BLaER1 (cell line): ENCODE measurements at regions not wholly inside any gene's neighbourhood (a gene's known extent, or its start where the extent isn't known, plus 50 kb on each side); places are given as distances from the start of the nearest gene placed in this dataset.

Experiments
- H3K27ac ChIP-seq: shearing (Covaris generic); formaldehyde crosslinking; 2 replicates; pipeline ENCODE4 v1.8.1; 2022
- H3K27me3 ChIP-seq: shearing (Covaris generic); formaldehyde crosslinking; 2 replicates; pipeline ENCODE4 v1.8.1; 2022
- H3K36me3 ChIP-seq: shearing (Covaris generic); formaldehyde crosslinking; 2 replicates; pipeline ENCODE4 v1.8.1; 2022
- H3K4me1 ChIP-seq: shearing (Covaris generic); formaldehyde crosslinking; 2 replicates; pipeline ENCODE4 v1.8.1; 2022
- H3K4me2 ChIP-seq: shearing (Covaris generic); formaldehyde crosslinking; 2 replicates; pipeline ENCODE4 v1.8.1; 2022
- H3K4me3 ChIP-seq: shearing (Covaris generic); formaldehyde crosslinking; 2 replicates; pipeline ENCODE4 v1.8.1; 2022
- H3K9ac ChIP-seq: shearing (Covaris generic); formaldehyde crosslinking; 2 replicates; pipeline ENCODE4 v1.8.1; 2022
- H3K9me3 ChIP-seq: shearing (Covaris generic); formaldehyde crosslinking; 2 replicates; pipeline ENCODE4 v1.8.1; 2022
- H4K20me1 ChIP-seq: shearing (Covaris generic); formaldehyde crosslinking; 2 replicates; pipeline ENCODE4 v1.8.1; 2022
- Cebpa-rat ChIP-seq: shearing (Covaris generic); IDR thresholded peaks from 2 replicates; pipeline ENCODE4 v1.8.1; 2022

GRCh38 chr15:26095710-26096330 is 232.7 kb upstream of the ATP10A start:
- Histone ChIP-seq H3K9ac (no peak overlapping the region), H3K36me3 (no peaks in the 10 kb centered on the region), H3K9me3 (no peaks in the 10 kb centered on the region; the same call in 1 of the 2 replicates), H4K20me1 (no peaks in the 10 kb centered on the region), H3K4me2 (no peak overlapping the region), H3K4me3 (no peak overlapping the region), H3K27me3 (no peaks in the 10 kb centered on the region), H3K27ac (no peak overlapping the region), H3K4me1 (no peaks in the 10 kb centered on the region)
- TF ChIP-seq Cebpa-rat = no peak

GRCh38 chr15:26091184-26091583 is 228.1 kb upstream of the ATP10A start:
- Histone ChIP-seq H3K27ac (no peak overlapping the region), H3K4me3 (no peak overlapping the region), H4K20me1 (no peaks in the 10 kb centered on the region), H3K27me3 (no peaks in the 10 kb centered on the region), H3K4me2 (no peak overlapping the region), H3K4me1 (no peaks in the 10 kb centered on the region), H3K9me3 (no peaks in the 10 kb centered on the region; the same call in 1 of the 2 replicates), H3K36me3 (no peaks in the 10 kb centered on the region), H3K9ac (no peak overlapping the region)
- no peak for TF ChIP-seq Cebpa-rat

DNA sequence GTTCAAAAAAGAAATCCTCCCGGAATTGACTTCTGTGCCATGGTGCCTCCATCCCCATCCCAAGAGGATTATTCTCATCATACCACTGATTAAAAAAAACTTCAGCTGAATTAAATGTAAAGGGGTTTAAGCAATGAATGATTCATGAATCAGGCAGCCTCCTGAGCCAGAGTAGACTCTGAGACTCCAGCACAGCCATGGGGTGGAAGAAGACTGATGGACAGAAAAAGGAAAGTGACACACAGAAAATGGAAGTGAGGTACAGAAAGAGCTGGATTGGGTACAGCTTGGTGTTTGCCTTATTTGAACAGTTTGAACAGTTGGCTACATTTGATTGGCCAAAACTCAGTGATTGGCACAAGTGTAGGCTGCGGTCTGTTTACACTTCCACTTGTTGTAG is 224.8 kb upstream of the ATP10A start:
- no peak for TF ChIP-seq Cebpa-rat
- no peak overlapping the region for H3K9ac ChIP-seq
- H3K9me3 ChIP-seq = no peaks in the 10 kb centered on the region; the same call in 1 of the 2 replicates
- no peak overlapping the region for H3K4me3 ChIP-seq
- no peaks in the 10 kb centered on the region for H3K27me3 ChIP-seq
- H3K27ac ChIP-seq = no peak overlapping the region
- H4K20me1 ChIP-seq = no peaks in the 10 kb centered on the region
- peaks cover 14% of the 10 kb centered on the region for H3K4me1 ChIP-seq
- H3K36me3 ChIP-seq = no peaks in the 10 kb centered on the region
- no peak overlapping the region for H3K4me2 ChIP-seq

DNA sequence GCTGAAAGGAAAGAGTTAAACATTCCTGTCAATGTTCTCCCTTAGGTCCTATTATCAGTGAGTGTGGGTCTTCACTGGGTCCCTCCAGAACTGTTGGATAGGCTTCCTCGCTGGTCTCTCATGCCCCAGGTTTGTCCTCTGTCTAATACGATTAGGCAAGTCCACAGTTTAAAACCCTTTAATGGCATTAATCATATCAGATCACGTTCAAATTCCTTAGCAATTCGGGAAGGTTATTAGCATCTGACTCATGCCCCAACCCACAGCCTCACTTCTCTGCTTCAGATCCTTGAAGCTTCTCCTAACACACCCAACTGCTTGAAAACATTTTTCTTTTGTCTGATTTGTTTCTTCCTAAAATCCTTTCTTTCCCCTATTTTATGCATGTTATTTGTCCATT is 224.3 kb upstream of the ATP10A start:
- no peak overlapping the region for H3K27ac ChIP-seq
- H3K9ac ChIP-seq = no peak overlapping the region
- no peaks in the 10 kb centered on the region; the same call in 1 of the 2 replicates for H3K9me3 ChIP-seq
- no peaks in the 10 kb centered on the region for H3K36me3 ChIP-seq
- peaks cover 16% of the 10 kb centered on the region for H3K4me1 ChIP-seq
- no peak overlapping the region for H3K4me2 ChIP-seq
- no peaks in the 10 kb centered on the region for H4K20me1 ChIP-seq
- no peak overlapping the region for H3K4me3 ChIP-seq
- no peaks in the 10 kb centered on the region for H3K27me3 ChIP-seq
- TF ChIP-seq Cebpa-rat = no peak

DNA sequence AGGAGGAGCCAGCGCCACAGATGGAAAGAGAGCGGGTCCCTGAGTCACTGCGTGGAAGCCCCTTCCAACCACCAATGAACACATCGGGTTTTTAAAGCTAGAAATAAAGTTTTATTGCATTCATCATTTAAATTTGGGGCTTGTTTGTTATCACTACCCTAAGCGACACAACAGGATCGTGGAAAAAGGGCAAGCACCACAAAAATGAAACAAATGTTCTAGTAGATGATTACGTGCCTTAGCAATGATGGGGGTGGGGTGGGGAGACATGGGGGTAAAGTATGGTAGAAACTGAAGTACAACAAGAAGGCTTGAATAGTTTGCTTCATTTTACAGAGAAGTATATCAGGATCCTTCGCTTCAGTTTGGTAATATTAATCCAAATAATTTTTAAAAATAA is 221.6 kb upstream of the ATP10A start:
- peaks cover 21% of the 10 kb centered on the region for H3K4me1 ChIP-seq
- H3K9ac ChIP-seq = no peak overlapping the region
- no peaks in the 10 kb centered on the region for H3K9me3 ChIP-seq
- H3K36me3 ChIP-seq = no peaks in the 10 kb centered on the region
- TF ChIP-seq Cebpa-rat = no peak
- no peaks in the 10 kb centered on the region for H4K20me1 ChIP-seq
- no peak overlapping the region for H3K4me2 ChIP-seq
- H3K4me3 ChIP-seq = no peak overlapping the region
- H3K27me3 ChIP-seq = no peaks in the 10 kb centered on the region
- H3K27ac ChIP-seq = no peak overlapping the region

- Histone ChIP-seq H3K27me3 (no peaks in the 10 kb centered on the region), H3K36me3 (no peaks in the 10 kb centered on the region), H3K27ac (no peak overlapping the region), H3K9me3 (no peaks in the 10 kb centered on the region), H3K9ac (no peak overlapping the region), H3K4me2 (no peak overlapping the region), H4K20me1 (no peaks in the 10 kb centered on the region), H3K4me3 (no peak overlapping the region), H3K4me1 (peaks cover 21% of the 10 kb centered on the region)
- no peak for TF ChIP-seq Cebpa-rat
These were observed 220.8 kb upstream of the ATP10A start for GRCh38 chr15:26083896-26084295.

DNA sequence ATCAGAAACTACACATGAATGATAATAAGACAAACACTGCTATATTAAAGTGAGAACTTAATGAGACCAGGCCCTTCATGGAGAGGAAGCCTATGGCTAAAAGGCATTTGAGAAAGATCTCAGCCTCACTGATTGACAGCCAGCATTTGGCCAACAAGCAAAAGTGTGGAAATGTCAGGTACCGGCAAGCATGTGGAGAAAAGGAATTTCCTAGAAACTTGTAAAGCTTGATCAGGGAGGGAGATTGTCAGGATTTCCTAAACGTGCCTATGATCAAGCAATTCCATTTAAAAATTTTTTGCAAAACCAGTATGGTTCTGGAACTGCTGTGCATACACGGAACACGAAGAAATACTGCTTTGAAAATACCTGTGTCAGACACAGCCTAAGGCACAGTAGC is 220.3 kb upstream of the ATP10A start:
- Histone ChIP-seq H3K9me3 (no peaks in the 10 kb centered on the region), H3K27ac (no peak overlapping the region), H4K20me1 (no peaks in the 10 kb centered on the region), H3K4me3 (no peak overlapping the region), H3K4me1 (peaks cover 21% of the 10 kb centered on the region), H3K4me2 (peak overlapping the region; percentile 87), H3K36me3 (no peaks in the 10 kb centered on the region), H3K27me3 (no peaks in the 10 kb centered on the region), H3K9ac (no peak overlapping the region; the same call in 1 of the 2 replicates)
- TF ChIP-seq Cebpa-rat = no peak

GRCh38 chr15:26082221-26083109 is 219.3 kb upstream of the ATP10A start:
- Histone ChIP-seq H3K27ac (peak overlapping the region; percentile 86), H3K27me3 (no peaks in the 10 kb centered on the region), H3K9me3 (no peaks in the 10 kb centered on the region), H3K9ac (peak overlapping the region; percentile 81), H3K36me3 (no peaks in the 10 kb centered on the region), H3K4me1 (peaks cover 24% of the 10 kb centered on the region), H3K4me3 (peak overlapping the region; percentile 73), H4K20me1 (no peaks in the 10 kb centered on the region), H3K4me2 (peak overlapping the region; percentile 87)
- TF ChIP-seq Cebpa-rat = no peak

DNA sequence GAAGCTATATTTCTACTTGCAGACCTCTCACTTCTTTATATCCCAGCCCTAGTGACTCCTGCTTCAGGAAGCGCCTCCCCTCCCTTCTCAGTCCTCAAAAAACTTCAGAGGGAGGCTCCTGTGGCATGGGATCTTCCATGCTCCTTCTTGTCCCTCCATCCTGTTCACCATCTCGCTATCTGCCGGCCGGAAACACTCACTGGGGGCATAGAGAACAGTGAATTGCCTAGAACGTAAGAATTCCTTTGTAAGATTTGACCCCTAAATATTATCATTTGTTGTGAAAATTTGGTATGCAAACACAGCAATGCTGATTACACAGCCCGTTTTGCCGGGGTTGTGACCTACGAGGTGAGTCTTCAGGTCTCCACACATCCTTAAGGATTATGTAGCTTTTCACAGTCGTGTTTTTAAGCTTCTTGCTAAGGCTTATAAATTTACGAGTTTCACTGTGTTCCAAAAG is 218.7 kb upstream of the ATP10A start:
- Histone ChIP-seq H3K9me3 (peaks cover 3% of the 10 kb centered on the region; the same call in 1 of the 2 replicates), H3K4me3 (no peak overlapping the region), H3K27ac (no peak overlapping the region), H3K36me3 (no peaks in the 10 kb centered on the region), H3K9ac (no peak overlapping the region), H3K4me1 (peaks cover 24% of the 10 kb centered on the region), H4K20me1 (no peaks in the 10 kb centered on the region), H3K27me3 (no peaks in the 10 kb centered on the region), H3K4me2 (peak overlapping the region; percentile 54)
- no peak for TF ChIP-seq Cebpa-rat

GRCh38 chr15:26075770-26076169 is 212.6 kb upstream of the ATP10A start:
- Histone ChIP-seq H3K36me3 (no peaks in the 10 kb centered on the region), H3K4me1 (peaks cover 25% of the 10 kb centered on the region), H3K4me3 (no peak overlapping the region), H3K27ac (no peak overlapping the region), H4K20me1 (no peaks in the 10 kb centered on the region), H3K27me3 (no peaks in the 10 kb centered on the region), H3K9ac (no peak overlapping the region), H3K9me3 (peaks cover 35% of the 10 kb centered on the region), H3K4me2 (no peak overlapping the region)
- TF ChIP-seq Cebpa-rat = no peak
